IMR-90 (cell line): ENCODE measurements at regions not wholly inside any gene's neighbourhood (a gene's known extent, or its start where the extent isn't known, plus 50 kb on each side); places are given as distances from the start of the nearest gene placed in this dataset.

ENCODE experiments used
- BHLHE40 ChIP-seq: fragments of 150-350 bp; IDR thresholded peaks from 2 replicates; pipeline ENCODE4 v1.6.1; 2016; ENCODE audit warnings: mild to moderate bottlenecking, low read depth, low read length
- CTCF ChIP-seq: conservative IDR thresholded peaks from 2 replicates; pipeline ENCODE4 v1.5.1; 2012; ENCODE audit warnings: mild to moderate bottlenecking, low read depth, low read length, improper control_type of control experiment
- POLR2A ChIP-seq: IDR thresholded peaks from 2 replicates; pipeline ENCODE4 v1.6.1; 2012; ENCODE audit warnings: mild to moderate bottlenecking, low read depth, low read length
- RAD21 ChIP-seq: IDR thresholded peaks from 2 replicates; pipeline ENCODE4 v1.6.1; 2012; ENCODE audit warnings: low read length, improper control_type of control experiment
- USF2 ChIP-seq: fragments of 150-350 bp; IDR thresholded peaks from 2 replicates; pipeline ENCODE4 v1.6.1; 2017; ENCODE audit warnings: mild to moderate bottlenecking, antibody characterized with exemption, low read length, low read depth

- no peak for TF ChIP-seq BHLHE40
- no peak for TF ChIP-seq CTCF
- TF ChIP-seq RAD21 = no peak
- no peak for TF ChIP-seq POLR2A
- TF ChIP-seq USF2 = no peak
These were observed 137.6 kb upstream of the DAPK1 start for GRCh38 chr9:87359958-87360601.
